Fibroblast of lung (primary cell): ENCODE measurements at regions not wholly inside any gene's neighbourhood (a gene's known extent, or its start where the extent isn't known, plus 50 kb on each side); places are given as distances from the start of the nearest gene placed in this dataset.

Source experiments
- EZH2 ChIP-seq: IDR thresholded peaks from 2 replicates; pipeline ENCODE4 v1.5.1; 2012; ENCODE audit warnings: low read length, control low read depth, mild to moderate bottlenecking; ENCODE audit errors: missing control alignments
- TF ChIP-seq, protein P1 (sequence below), 2 donors: IDR thresholded peaks in 1 of 2; conservative IDR thresholded peaks in 1 of 2; 1 replicate in 1 of 2; 2 replicates in 1 of 2; pipeline ENCODE4 v1.5.1; 2011 to 2012; ENCODE audit warnings: low read length in 2 of 2, control low read depth in 1 of 2, inconsistent platforms in 1 of 2, low read depth in 1 of 2, mild to moderate bottlenecking in 1 of 2

DNA sequence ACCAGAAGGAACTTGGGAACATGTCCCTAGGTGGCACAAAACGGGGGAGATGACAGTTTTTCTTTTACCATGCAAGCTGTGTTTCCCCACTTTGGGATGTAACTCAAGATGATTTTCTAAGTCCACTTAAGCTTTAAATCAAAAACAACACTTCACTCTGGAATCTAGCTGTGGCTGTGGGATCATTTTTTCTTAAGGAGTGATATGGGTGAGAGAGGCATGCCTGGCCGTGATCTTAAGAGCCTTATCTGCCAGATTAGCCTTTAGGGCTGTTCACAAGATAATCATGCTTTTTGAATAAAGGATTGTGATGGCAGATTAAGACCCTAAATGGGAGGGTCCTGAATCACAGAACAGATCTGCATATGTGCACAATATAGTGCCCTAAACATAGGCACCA is 384.8 kb upstream of the SEMA6D start:
- TF ChIP-seq, protein P1, sequence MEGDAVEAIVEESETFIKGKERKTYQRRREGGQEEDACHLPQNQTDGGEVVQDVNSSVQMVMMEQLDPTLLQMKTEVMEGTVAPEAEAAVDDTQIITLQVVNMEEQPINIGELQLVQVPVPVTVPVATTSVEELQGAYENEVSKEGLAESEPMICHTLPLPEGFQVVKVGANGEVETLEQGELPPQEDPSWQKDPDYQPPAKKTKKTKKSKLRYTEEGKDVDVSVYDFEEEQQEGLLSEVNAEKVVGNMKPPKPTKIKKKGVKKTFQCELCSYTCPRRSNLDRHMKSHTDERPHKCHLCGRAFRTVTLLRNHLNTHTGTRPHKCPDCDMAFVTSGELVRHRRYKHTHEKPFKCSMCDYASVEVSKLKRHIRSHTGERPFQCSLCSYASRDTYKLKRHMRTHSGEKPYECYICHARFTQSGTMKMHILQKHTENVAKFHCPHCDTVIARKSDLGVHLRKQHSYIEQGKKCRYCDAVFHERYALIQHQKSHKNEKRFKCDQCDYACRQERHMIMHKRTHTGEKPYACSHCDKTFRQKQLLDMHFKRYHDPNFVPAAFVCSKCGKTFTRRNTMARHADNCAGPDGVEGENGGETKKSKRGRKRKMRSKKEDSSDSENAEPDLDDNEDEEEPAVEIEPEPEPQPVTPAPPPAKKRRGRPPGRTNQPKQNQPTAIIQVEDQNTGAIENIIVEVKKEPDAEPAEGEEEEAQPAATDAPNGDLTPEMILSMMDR (conservative IDR thresholded peaks at IDR 0.05 in 1 of 2, IDR thresholded peaks at IDR 0.05 in 1 of 2; ENCODE audit: low read depth in 1 of 2, low read length in 2 of 2) = no peak
- no peak for TF ChIP-seq EZH2
